HEK293 (cell line): ENCODE measurements at regions not wholly inside any gene's neighbourhood (a gene's known extent, or its start where the extent isn't known, plus 50 kb on each side); places are given as distances from the start of the nearest gene placed in this dataset.

Experiments used
- CTCF ChIA-PET: fragments of 350-600 bp; formaldehyde crosslinking; extraction: SDS; loops from one replicate; lab custom pipeline; 2021; ENCODE audit warnings: antibody characterized with exemption; lab: Yijun Ruan, JAX
- POLR2A ChIA-PET: fragments of 300-600 bp; formaldehyde crosslinking; extraction: SDS; loops from one replicate; lab custom pipeline; 2020; ENCODE audit warnings: antibody characterized with exemption, inconsistent platforms; lab: Yijun Ruan, JAX
- H3K27ac ChIP-seq: fragments of 200-500 bp; sonication (Bioruptor generic); 2 replicates; pipeline ENCODE4 v1.5.1; 2014; ENCODE audit warnings: low read depth, low read length, control low read depth, inconsistent platforms; ENCODE audit errors: extremely low read depth
- H3K36me3 ChIP-seq, 2 experiments: fragments of 200-500 bp in 1 of 2; sonication (Bioruptor generic) in 1 of 2; 1 replicate in 1 of 2; 2 replicates in 1 of 2; pipeline ENCODE4 v1.5.1; 2014 to 2017; ENCODE audit warnings: inconsistent platforms in 2 of 2, low read length in 2 of 2; ENCODE audit not compliant: control insufficient read depth in 2 of 2, insufficient read depth in 1 of 2
- H3K4me1 ChIP-seq: fragments of 200-500 bp; sonication (Bioruptor generic); 2 replicates; pipeline ENCODE4 v1.5.1; 2014; ENCODE audit warnings: mild to moderate bottlenecking, low read length, inconsistent platforms; ENCODE audit not compliant: control insufficient read depth, insufficient read depth
- H3K4me3 ChIP-seq: 2 replicates; pipeline ENCODE4 v1.5.1; 2011; ENCODE audit warnings: low read depth, mild to moderate bottlenecking, control low read depth, low read length, moderate library complexity
- H3K9me3 ChIP-seq: fragments of 200-500 bp; sonication (Bioruptor generic); 2 replicates; pipeline ENCODE4 v1.5.1; 2014; ENCODE audit warnings: low read depth, low read length, inconsistent platforms; ENCODE audit not compliant: control insufficient read depth, insufficient read depth
- BCL11B ChIP-seq: fragments of 450-650 bp; formaldehyde crosslinking; IDR thresholded peaks from 2 replicates; pipeline ENCODE4 v1.5.1; 2016; ENCODE audit warnings: low read depth, missing biosample characterization, missing genetic modification characterization
- HOXA7 ChIP-seq: sonication (generic); formaldehyde crosslinking; IDR thresholded peaks from 2 replicates; pipeline ENCODE4 v1.8.1; 2022; ENCODE audit warnings: missing genetic modification reagents, borderline replicate concordance
- KLF9 ChIP-seq: fragments of 450-650 bp; formaldehyde crosslinking; IDR thresholded peaks from 2 replicates; pipeline ENCODE4 v1.5.1; 2016; ENCODE audit warnings: missing biosample characterization, missing genetic modification characterization, low read depth
- MYNN ChIP-seq: fragments of 450-650 bp; formaldehyde crosslinking; IDR thresholded peaks from 2 replicates; pipeline ENCODE4 v1.5.1; 2016; ENCODE audit warnings: missing biosample characterization, missing genetic modification characterization, borderline replicate concordance
- PRDM1 ChIP-seq: fragments of 450-650 bp; formaldehyde crosslinking; IDR thresholded peaks from 2 replicates; pipeline ENCODE4; 2016; ENCODE audit warnings: missing biosample characterization, missing genetic modification characterization
- RBAK ChIP-seq: fragments of 450-650 bp; formaldehyde crosslinking; IDR thresholded peaks from 2 replicates; pipeline ENCODE4 v1.5.1; 2016; ENCODE audit warnings: missing biosample characterization, missing genetic modification characterization
- SALL2 ChIP-seq: fragments of 450-650 bp; formaldehyde crosslinking; IDR thresholded peaks from 2 replicates; pipeline ENCODE4 v1.5.0; 2017; ENCODE audit warnings: missing biosample characterization, mild to moderate bottlenecking, missing genetic modification characterization, borderline replicate concordance
- SP7 ChIP-seq: fragments of 450-650 bp; formaldehyde crosslinking; IDR thresholded peaks from 2 replicates; pipeline ENCODE4 v1.5.1; 2016; ENCODE audit warnings: missing biosample characterization, missing genetic modification characterization
- ZNF175 ChIP-seq: fragments of 450-650 bp; formaldehyde crosslinking; IDR thresholded peaks from 2 replicates; pipeline ENCODE4 v1.5.1; 2016; ENCODE audit warnings: missing biosample characterization, missing genetic modification characterization
- ZNF335 ChIP-seq: fragments of 450-650 bp; formaldehyde crosslinking; conservative IDR thresholded peaks from 2 replicates; pipeline ENCODE4 v1.5.1; 2016; ENCODE audit warnings: missing biosample characterization, missing genetic modification characterization
- ZNF350 ChIP-seq: fragments of 450-650 bp; formaldehyde crosslinking; IDR thresholded peaks from 2 replicates; pipeline ENCODE4 v1.5.0; 2017; ENCODE audit warnings: missing biosample characterization, mild to moderate bottlenecking, missing genetic modification characterization
- ZNF449 ChIP-seq: fragments of 450-650 bp; formaldehyde crosslinking; IDR thresholded peaks from 2 replicates; pipeline ENCODE4 v1.5.1; 2017; ENCODE audit warnings: missing biosample characterization, mild to moderate bottlenecking, missing genetic modification characterization, moderate library complexity
- ZNF473 ChIP-seq: fragments of 450-650 bp; formaldehyde crosslinking; IDR thresholded peaks from 2 replicates; pipeline ENCODE4 v1.5.1; 2017; ENCODE audit warnings: missing biosample characterization, missing genetic modification characterization
- ZNF529 ChIP-seq: fragments of 450-650 bp; formaldehyde crosslinking; IDR thresholded peaks from 2 replicates; pipeline ENCODE4 v1.5.1; 2017; ENCODE audit warnings: missing genetic modification characterization, missing biosample characterization; ENCODE audit not compliant: insufficient replicate concordance
- ZNF555 ChIP-seq: fragments of 450-650 bp; formaldehyde crosslinking; conservative IDR thresholded peaks from 2 replicates; pipeline ENCODE4 v1.5.1; 2017; ENCODE audit warnings: missing biosample characterization, mild to moderate bottlenecking, missing genetic modification characterization, inconsistent platforms
- ZNF600 ChIP-seq: fragments of 450-650 bp; formaldehyde crosslinking; IDR thresholded peaks from 2 replicates; pipeline ENCODE4 v1.5.1; 2016; ENCODE audit warnings: missing biosample characterization, missing genetic modification characterization
- ZNF610 ChIP-seq: fragments of 450-650 bp; formaldehyde crosslinking; IDR thresholded peaks from 2 replicates; pipeline ENCODE4 v1.5.1; 2016; ENCODE audit warnings: missing biosample characterization, missing genetic modification characterization, borderline replicate concordance
- ZNF660 ChIP-seq: fragments of 450-650 bp; IDR thresholded peaks from 2 replicates; pipeline ENCODE4 v1.5.1; 2018; ENCODE audit warnings: missing biosample characterization, mild to moderate bottlenecking, missing genetic modification characterization
- ZNF670 ChIP-seq: fragments of 450-650 bp; formaldehyde crosslinking; IDR thresholded peaks from 2 replicates; pipeline ENCODE4 v1.5.1; 2016; ENCODE audit warnings: missing biosample characterization, missing genetic modification characterization, low read depth
- ZNF701 ChIP-seq: fragments of 450-650 bp; formaldehyde crosslinking; IDR thresholded peaks from 2 replicates; pipeline ENCODE4 v1.5.1; 2016; ENCODE audit warnings: missing biosample characterization, missing genetic modification characterization
- ZNF791 ChIP-seq: fragments of 450-650 bp; formaldehyde crosslinking; IDR thresholded peaks from 2 replicates; pipeline ENCODE4 v1.5.1; 2016; ENCODE audit warnings: missing biosample characterization, missing genetic modification characterization
- TF ChIP-seq, protein P1 (sequence below): fragments of 450-650 bp; formaldehyde crosslinking; IDR thresholded peaks from 2 replicates; pipeline ENCODE4 v1.5.1; 2016; ENCODE audit warnings: missing biosample characterization, missing genetic modification characterization
- TF ChIP-seq, protein P2 (sequence below): fragments of 450-650 bp; formaldehyde crosslinking; IDR thresholded peaks from 2 replicates; pipeline ENCODE4 v1.5.1; 2016; ENCODE audit warnings: missing biosample characterization, missing genetic modification characterization
- TF ChIP-seq, protein P3 (sequence below): fragments of 450-650 bp; formaldehyde crosslinking; IDR thresholded peaks from 2 replicates; pipeline ENCODE4 v1.5.1; 2016; ENCODE audit warnings: missing biosample characterization, missing genetic modification characterization
- TF ChIP-seq, protein P4 (sequence below): fragments of 450-650 bp; formaldehyde crosslinking; IDR thresholded peaks from 2 replicates; pipeline ENCODE4 v1.5.1; 2016; ENCODE audit warnings: missing biosample characterization, missing genetic modification characterization

DNA sequence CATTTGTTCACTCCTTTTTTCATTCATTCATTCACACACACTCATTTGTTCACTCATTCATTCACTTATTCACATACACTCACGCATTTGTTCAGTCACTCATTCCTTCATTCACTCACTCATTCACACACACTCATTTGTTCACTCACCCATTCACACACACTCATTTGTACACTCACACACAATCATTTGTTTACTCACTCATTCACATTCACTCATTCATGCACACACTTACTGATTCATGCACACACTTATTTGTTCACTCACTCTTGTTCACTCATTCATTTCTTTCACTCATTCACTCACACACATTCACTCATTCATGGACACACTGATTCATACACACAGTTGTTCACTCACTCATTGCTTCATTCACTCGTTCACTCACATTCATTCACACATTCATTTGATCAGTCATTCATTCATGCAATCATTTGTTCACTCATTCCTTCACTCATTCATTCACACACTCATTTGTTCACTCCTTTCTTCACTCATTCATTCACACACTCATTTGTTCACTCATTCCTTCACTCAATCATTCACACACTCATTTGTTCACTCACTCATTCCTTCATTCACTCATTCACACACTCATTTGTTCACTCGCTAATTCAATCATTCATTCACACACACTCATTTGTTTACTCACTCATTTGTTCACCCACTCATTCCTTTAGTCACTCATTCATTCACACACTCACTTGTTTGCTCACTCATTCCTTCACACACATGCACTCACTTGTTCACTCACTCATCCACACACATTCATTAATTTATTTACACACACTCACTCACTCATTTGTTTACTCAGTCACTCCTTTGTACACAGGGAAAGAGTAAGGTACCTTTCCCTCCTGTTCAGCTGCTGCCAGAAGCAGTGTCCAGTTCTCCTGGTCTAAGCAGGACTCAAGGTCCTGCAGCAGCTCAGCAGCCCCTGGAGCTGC lies 50.7 kb upstream of the BHLHE23 start (continued):
- TF ChIP-seq ZNF555 (no peak), ZNF350 (tag by site-specific recombination) (no peak), ZNF791 (tag by site-specific recombination) (no peak), ZNF473 (tag by site-specific recombination) (0 out of 2 replicates have a peak, but pooled peaks have one; percentile 54), ZNF660 (tag by site-specific recombination) (no peak), ZNF175 (tag by site-specific recombination) (no peak)
- TF ChIP-seq, protein P1, sequence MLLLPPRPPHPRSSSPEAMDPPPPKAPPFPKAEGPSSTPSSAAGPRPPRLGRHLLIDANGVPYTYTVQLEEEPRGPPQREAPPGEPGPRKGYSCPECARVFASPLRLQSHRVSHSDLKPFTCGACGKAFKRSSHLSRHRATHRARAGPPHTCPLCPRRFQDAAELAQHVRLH (tag by site-specific recombination), result peak; percentile 80; the same call in 1 of the 2 replicates

- no peaks in the 10 kb centered on the region for H3K4me1 ChIP-seq
- H3K9me3 ChIP-seq, result no peaks in the 10 kb centered on the region
- no peaks in the 10 kb centered on the region for H3K36me3 ChIP-seq
- CTCF ChIA-PET, result interaction anchor here (0.6 to 1.8 kb wide), 19 partner anchors 9 to 409 kb away, joined by 3 to 14 read pairs (median 3); partner anchors contain the start of gene YTHDF1
- H3K27ac ChIP-seq, result no peak overlapping the region
- H3K4me3 ChIP-seq, result no peak overlapping the region
- POLR2A ChIA-PET, result interaction anchor here (0.6 kb wide), 1 partner anchor 84 kb away, joined by 3 read pairs; no protein-coding TSS in a partner anchor
- no peak for TF ChIP-seq RBAK (tag by site-specific recombination)
- TF ChIP-seq ZNF335 (tag by site-specific recombination), result peak; percentile 13
- TF ChIP-seq KLF9 (tag by site-specific recombination), result no peak
- no peak for TF ChIP-seq BCL11B
- TF ChIP-seq ZNF670 (tag by site-specific recombination), result no peak
- TF ChIP-seq, protein P2, sequence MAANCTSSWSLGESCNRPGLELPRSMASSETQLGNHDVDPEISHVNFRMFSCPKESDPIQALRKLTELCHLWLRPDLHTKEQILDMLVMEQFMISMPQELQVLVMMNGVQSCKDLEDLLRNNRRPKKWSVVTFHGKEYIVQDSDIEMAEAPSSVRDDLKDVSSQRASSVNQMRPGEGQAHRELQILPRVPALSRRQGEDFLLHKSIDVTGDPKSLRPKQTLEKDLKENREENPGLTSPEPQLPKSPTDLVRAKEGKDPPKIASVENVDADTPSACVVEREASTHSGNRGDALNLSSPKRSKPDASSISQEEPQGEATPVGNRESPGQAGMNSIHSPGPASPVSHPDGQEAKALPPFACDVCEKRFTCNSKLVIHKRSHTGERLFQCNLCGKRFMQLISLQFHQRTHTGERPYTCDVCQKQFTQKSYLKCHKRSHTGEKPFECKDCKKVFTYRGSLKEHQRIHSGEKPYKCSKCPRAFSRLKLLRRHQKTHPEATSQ, result peak; percentile 82; the same call in 1 of the 2 replicates
- no peak for TF ChIP-seq SALL2
- TF ChIP-seq ZNF449 (tag by site-specific recombination), result no peak
- no peak for TF ChIP-seq HOXA7 (CRISPR knock-in tag)
- TF ChIP-seq MYNN (tag by site-specific recombination), result no peak
- no peak for TF ChIP-seq ZNF660 (tag by site-specific recombination)
- TF ChIP-seq ZNF350 (tag by site-specific recombination), result no peak
- TF ChIP-seq ZNF600 (tag by site-specific recombination), result no peak
- TF ChIP-seq PRDM1, result peak; percentile 90
- TF ChIP-seq, protein P3, sequence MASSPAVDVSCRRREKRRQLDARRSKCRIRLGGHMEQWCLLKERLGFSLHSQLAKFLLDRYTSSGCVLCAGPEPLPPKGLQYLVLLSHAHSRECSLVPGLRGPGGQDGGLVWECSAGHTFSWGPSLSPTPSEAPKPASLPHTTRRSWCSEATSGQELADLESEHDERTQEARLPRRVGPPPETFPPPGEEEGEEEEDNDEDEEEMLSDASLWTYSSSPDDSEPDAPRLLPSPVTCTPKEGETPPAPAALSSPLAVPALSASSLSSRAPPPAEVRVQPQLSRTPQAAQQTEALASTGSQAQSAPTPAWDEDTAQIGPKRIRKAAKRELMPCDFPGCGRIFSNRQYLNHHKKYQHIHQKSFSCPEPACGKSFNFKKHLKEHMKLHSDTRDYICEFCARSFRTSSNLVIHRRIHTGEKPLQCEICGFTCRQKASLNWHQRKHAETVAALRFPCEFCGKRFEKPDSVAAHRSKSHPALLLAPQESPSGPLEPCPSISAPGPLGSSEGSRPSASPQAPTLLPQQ (tag by site-specific recombination), result 0 out of 2 replicates have a peak, but pooled peaks have one; percentile 46
- no peak for TF ChIP-seq ZNF610 (tag by site-specific recombination)
- TF ChIP-seq ZNF529 (tag by site-specific recombination), result no peak
- TF ChIP-seq, protein P4, sequence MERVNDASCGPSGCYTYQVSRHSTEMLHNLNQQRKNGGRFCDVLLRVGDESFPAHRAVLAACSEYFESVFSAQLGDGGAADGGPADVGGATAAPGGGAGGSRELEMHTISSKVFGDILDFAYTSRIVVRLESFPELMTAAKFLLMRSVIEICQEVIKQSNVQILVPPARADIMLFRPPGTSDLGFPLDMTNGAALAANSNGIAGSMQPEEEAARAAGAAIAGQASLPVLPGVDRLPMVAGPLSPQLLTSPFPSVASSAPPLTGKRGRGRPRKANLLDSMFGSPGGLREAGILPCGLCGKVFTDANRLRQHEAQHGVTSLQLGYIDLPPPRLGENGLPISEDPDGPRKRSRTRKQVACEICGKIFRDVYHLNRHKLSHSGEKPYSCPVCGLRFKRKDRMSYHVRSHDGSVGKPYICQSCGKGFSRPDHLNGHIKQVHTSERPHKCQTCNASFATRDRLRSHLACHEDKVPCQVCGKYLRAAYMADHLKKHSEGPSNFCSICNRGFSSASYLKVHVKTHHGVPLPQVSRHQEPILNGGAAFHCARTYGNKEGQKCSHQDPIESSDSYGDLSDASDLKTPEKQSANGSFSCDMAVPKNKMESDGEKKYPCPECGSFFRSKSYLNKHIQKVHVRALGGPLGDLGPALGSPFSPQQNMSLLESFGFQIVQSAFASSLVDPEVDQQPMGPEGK, result peak; percentile 69
- TF ChIP-seq ZNF701 (tag by site-specific recombination), result no peak
- TF ChIP-seq SP7 (tag by site-specific recombination), result no peak
Measured at GRCh38 chr20:63056236-63057170, 49.7 kb upstream of the BHLHE23 start.
